ENCODE measurements at regions not wholly inside any gene's neighbourhood (a gene's known extent, or its start where the extent isn't known, plus 50 kb on each side); places are given as distances from the start of the nearest gene placed in this dataset.

GRCh38 chr9:18127499-18127875 lies 346.5 kb upstream of the ADAMTSL1 start:
- ATAC-seq = no peak
- no peak overlapping the region for H3K4me3 Mint-ChIP-seq
- no peak for DNase-seq
- no peak overlapping the region for H3K27ac Mint-ChIP-seq
- no peaks in the 10 kb centered on the region for H3K36me3 Mint-ChIP-seq (ENCODE audit: low read depth)
- H3K27me3 Mint-ChIP-seq = no peaks in the 10 kb centered on the region
- no peaks in the 10 kb centered on the region for H3K4me1 Mint-ChIP-seq
- H3K9me3 Mint-ChIP-seq = peaks cover 7% of the 10 kb centered on the region

- no peaks in the 10 kb centered on the region for H3K27me3 Mint-ChIP-seq
- ATAC-seq (no peak), DNase-seq (no peak)
- H3K4me1 Mint-ChIP-seq = no peaks in the 10 kb centered on the region
- no peaks in the 10 kb centered on the region for H3K36me3 Mint-ChIP-seq (ENCODE audit: low read depth)
- H3K9me3 Mint-ChIP-seq = peaks cover 10% of the 10 kb centered on the region
- no peak overlapping the region for H3K4me3 Mint-ChIP-seq
- H3K27ac Mint-ChIP-seq = no peak overlapping the region
Observed at GRCh38 chr9:18129809-18130334, 344.1 kb upstream of the ADAMTSL1 start.

- no peaks in the 10 kb centered on the region for H3K27me3 Mint-ChIP-seq
- peaks cover 16% of the 10 kb centered on the region for H3K9me3 Mint-ChIP-seq
- no peak overlapping the region for H3K4me3 Mint-ChIP-seq
- no peak overlapping the region for H3K27ac Mint-ChIP-seq
- no peaks in the 10 kb centered on the region for H3K4me1 Mint-ChIP-seq
- H3K36me3 Mint-ChIP-seq (ENCODE audit: low read depth) = no peaks in the 10 kb centered on the region
- ATAC-seq (no peak), DNase-seq (no peak)
Observed at GRCh38 chr9:18136354-18136994, 337.5 kb upstream of the ADAMTSL1 start.

- no peaks in the 10 kb centered on the region for H3K36me3 Mint-ChIP-seq (ENCODE audit: low read depth)
- H3K4me1 Mint-ChIP-seq = no peaks in the 10 kb centered on the region
- H3K9me3 Mint-ChIP-seq = peaks cover 7% of the 10 kb centered on the region
- DNase-seq (no peak), ATAC-seq (no peak)
- no peaks in the 10 kb centered on the region for H3K27me3 Mint-ChIP-seq
- no peak overlapping the region for H3K27ac Mint-ChIP-seq
- H3K4me3 Mint-ChIP-seq = no peak overlapping the region
Observed at GRCh38 chr9:18137815-18138214, 336.1 kb upstream of the ADAMTSL1 start.

GRCh38 chr9:18138656-18139055 lies 335.3 kb upstream of the ADAMTSL1 start:
- H3K36me3 Mint-ChIP-seq (ENCODE audit: low read depth) = no peaks in the 10 kb centered on the region
- no peak for DNase-seq
- H3K27ac Mint-ChIP-seq = no peak overlapping the region
- H3K4me1 Mint-ChIP-seq = no peaks in the 10 kb centered on the region
- no peak overlapping the region for H3K4me3 Mint-ChIP-seq
- no peaks in the 10 kb centered on the region for H3K27me3 Mint-ChIP-seq
- H3K9me3 Mint-ChIP-seq = peaks cover 7% of the 10 kb centered on the region
- no peak for ATAC-seq

GRCh38 chr9:18141681-18142080 lies 332.3 kb upstream of the ADAMTSL1 start:
- Mint-ChIP-seq H3K4me3 (no peak overlapping the region), H3K27me3 (no peaks in the 10 kb centered on the region), H3K36me3 (ENCODE audit: low read depth) (no peaks in the 10 kb centered on the region), H3K27ac (no peak overlapping the region), H3K4me1 (no peaks in the 10 kb centered on the region), H3K9me3 (peaks cover 3% of the 10 kb centered on the region)
- ATAC-seq = no peak
- no peak for DNase-seq

GRCh38 chr9:18143073-18143745 lies 330.7 kb upstream of the ADAMTSL1 start:
- H3K4me3 Mint-ChIP-seq = no peak overlapping the region
- ATAC-seq (no peak), DNase-seq (no peak)
- no peaks in the 10 kb centered on the region for H3K27me3 Mint-ChIP-seq
- no peaks in the 10 kb centered on the region for H3K9me3 Mint-ChIP-seq
- no peak overlapping the region for H3K27ac Mint-ChIP-seq
- H3K4me1 Mint-ChIP-seq = no peaks in the 10 kb centered on the region
- no peaks in the 10 kb centered on the region for H3K36me3 Mint-ChIP-seq (ENCODE audit: low read depth)

- no peaks in the 10 kb centered on the region for H3K27me3 Mint-ChIP-seq
- ATAC-seq = no peak
- H3K4me1 Mint-ChIP-seq = no peaks in the 10 kb centered on the region
Observed at GRCh38 chr9:18146329-18146728, 327.6 kb upstream of the ADAMTSL1 start.

GRCh38 chr9:18149471-18150011 lies 324.4 kb upstream of the ADAMTSL1 start:
- H3K36me3 Mint-ChIP-seq (ENCODE audit: low read depth) = no peaks in the 10 kb centered on the region
- H3K4me3 Mint-ChIP-seq = no peak overlapping the region
- no peak overlapping the region for H3K27ac Mint-ChIP-seq
- H3K27me3 Mint-ChIP-seq = no peaks in the 10 kb centered on the region
- no peak for DNase-seq
- no peak for ATAC-seq
- H3K4me1 Mint-ChIP-seq = no peaks in the 10 kb centered on the region
- no peaks in the 10 kb centered on the region for H3K9me3 Mint-ChIP-seq

More at GRCh38 chr9:18146329-18146728, 327.6 kb upstream of the ADAMTSL1 start:
- no peaks in the 10 kb centered on the region for H3K36me3 Mint-ChIP-seq (ENCODE audit: low read depth)
- no peak for DNase-seq
- no peak overlapping the region for H3K27ac Mint-ChIP-seq
- H3K4me3 Mint-ChIP-seq = no peak overlapping the region
- H3K9me3 Mint-ChIP-seq = no peaks in the 10 kb centered on the region

GRCh38 chr9:18154661-18155060 lies 319.3 kb upstream of the ADAMTSL1 start:
- ATAC-seq (no peak), DNase-seq (no peak)
- H3K27me3 Mint-ChIP-seq = no peaks in the 10 kb centered on the region
- H3K9me3 Mint-ChIP-seq = no peaks in the 10 kb centered on the region
- no peak overlapping the region for H3K4me3 Mint-ChIP-seq
- H3K4me1 Mint-ChIP-seq = no peaks in the 10 kb centered on the region
- no peaks in the 10 kb centered on the region for H3K36me3 Mint-ChIP-seq (ENCODE audit: low read depth)
- no peak overlapping the region for H3K27ac Mint-ChIP-seq

- Mint-ChIP-seq H3K4me3 (no peak overlapping the region), H3K9me3 (no peaks in the 10 kb centered on the region), H3K27me3 (no peaks in the 10 kb centered on the region), H3K4me1 (no peaks in the 10 kb centered on the region), H3K27ac (no peak overlapping the region), H3K36me3 (ENCODE audit: low read depth) (no peaks in the 10 kb centered on the region)
- ATAC-seq (no peak), DNase-seq (no peak)
Observed at GRCh38 chr9:18159254-18159653, 314.7 kb upstream of the ADAMTSL1 start.

- ATAC-seq = no peak
- Mint-ChIP-seq H3K27me3 (no peaks in the 10 kb centered on the region), H3K4me1 (no peaks in the 10 kb centered on the region), H3K9me3 (no peaks in the 10 kb centered on the region), H3K36me3 (ENCODE audit: low read depth) (no peaks in the 10 kb centered on the region), H3K4me3 (no peak overlapping the region), H3K27ac (no peak overlapping the region)
- no peak for DNase-seq
Observed at GRCh38 chr9:18163146-18163545, 310.8 kb upstream of the ADAMTSL1 start.

- Mint-ChIP-seq H3K36me3 (ENCODE audit: low read depth) (no peaks in the 10 kb centered on the region), H3K4me3 (no peak overlapping the region), H3K9me3 (no peaks in the 10 kb centered on the region), H3K27me3 (no peaks in the 10 kb centered on the region), H3K4me1 (no peaks in the 10 kb centered on the region), H3K27ac (no peak overlapping the region)
- DNase-seq (no peak), ATAC-seq (no peak)
Observed at GRCh38 chr9:18167733-18168132, 306.2 kb upstream of the ADAMTSL1 start.

GRCh38 chr9:18173923-18174322 lies 300.0 kb upstream of the ADAMTSL1 start:
- DNase-seq = no peak
- no peaks in the 10 kb centered on the region for H3K4me1 Mint-ChIP-seq
- no peak overlapping the region for H3K27ac Mint-ChIP-seq
- no peaks in the 10 kb centered on the region for H3K9me3 Mint-ChIP-seq
- H3K4me3 Mint-ChIP-seq = no peak overlapping the region
- no peaks in the 10 kb centered on the region for H3K27me3 Mint-ChIP-seq
- H3K36me3 Mint-ChIP-seq (ENCODE audit: low read depth) = no peaks in the 10 kb centered on the region
- ATAC-seq = no peak

- Mint-ChIP-seq H3K27ac (no peak overlapping the region), H3K36me3 (ENCODE audit: low read depth) (no peaks in the 10 kb centered on the region), H3K27me3 (no peaks in the 10 kb centered on the region), H3K4me3 (no peak overlapping the region), H3K9me3 (no peaks in the 10 kb centered on the region), H3K4me1 (no peaks in the 10 kb centered on the region)
- no peak for ATAC-seq
- DNase-seq = no peak
Observed at GRCh38 chr9:18182636-18183035, 291.3 kb upstream of the ADAMTSL1 start.

Data from activated naive CD8-positive, alpha-beta T cell treated with anti-CD3 and anti-CD28 coated beads, Interleukin-2, amount 50 U/mL, for 24 hours (primary cell).